Small intestine (tissue), 7 donors: ENCODE measurements at regions not wholly inside any gene's neighbourhood (a gene's known extent, or its start where the extent isn't known, plus 50 kb on each side); places are given as distances from the start of the nearest gene placed in this dataset.
A peak's percentile ranks its signal among the peaks of the same experiment; 100 is the strongest.
"Not testable (repeated sequence)": the region's sequence is repeated elsewhere in the genome, so short reads cannot be mapped to it uniquely, and the experiment has no call there.

ENCODE experiments used
- DNase-seq, 2 donors: peaks; one replicate each; pipeline versions ENCODE4 v3.0.0 to v3.0.0-alpha.2; 2013
- FAIRE-seq: peaks from 2 replicates; lab custom pipeline; 2012; peaks lifted over from hg19 to GRCh38; lab: Jason Lieb, UNC
- H3K27ac ChIP-seq, 3 donors: one replicate each; pipeline ENCODE4 v1.5.1; 2013; ENCODE audit warnings: low read length in 2 of 3, mild to moderate bottlenecking in 2 of 3, control low read depth in 1 of 3, inconsistent platforms in 1 of 3, low read depth in 1 of 3, moderate library complexity in 1 of 3
- H3K27me3 ChIP-seq, 3 donors: one replicate each; pipeline ENCODE4 v1.6.1; 2013; ENCODE audit warnings: low read length in 3 of 3, inconsistent platforms in 1 of 3; ENCODE audit not compliant: control insufficient read depth in 3 of 3, insufficient read depth in 3 of 3
- H3K36me3 ChIP-seq, 3 donors: one replicate each; pipeline ENCODE4 v1.6.1; 2013; ENCODE audit warnings: low read length in 3 of 3, inconsistent platforms in 1 of 3, low read depth in 1 of 3, mild to moderate bottlenecking in 1 of 3, moderate library complexity in 1 of 3; ENCODE audit not compliant: control insufficient read depth in 3 of 3, insufficient read depth in 2 of 3
- H3K4me1 ChIP-seq, 3 donors: one replicate each; pipeline ENCODE4 v1.6.1; 2013; ENCODE audit warnings: low read length in 2 of 3, inconsistent platforms in 1 of 3, low read depth in 1 of 3, mild to moderate bottlenecking in 1 of 3, moderate library complexity in 1 of 3; ENCODE audit not compliant: control insufficient read depth in 3 of 3, insufficient read depth in 2 of 3
- H3K4me3 ChIP-seq, 3 donors: one replicate each; pipeline ENCODE4 v1.5.1; 2013; ENCODE audit warnings: low read length in 3 of 3, control low read depth in 1 of 3, inconsistent platforms in 1 of 3, low read depth in 1 of 3, mild to moderate bottlenecking in 1 of 3, moderate library complexity in 1 of 3
- H3K9me3 ChIP-seq, 2 donors: one replicate each; pipeline ENCODE4 v1.6.1; 2013; ENCODE audit warnings: low read depth in 1 of 2, low read length in 1 of 2; ENCODE audit not compliant: control insufficient read depth in 2 of 2, insufficient read depth in 1 of 2
- whole genome bisulfite sequencing, 3 donors: extraction: QIAGEN DNeasy Blood & Tissue Kit; methylation state at CpG; one replicate each; pipeline ENCODE4 v1.1.7; 2013; 5-methylcytosine and 5-hydroxymethylcytosine counted together
- donor health status: healthy with polysubstance abuse.
- donor health status: control.
- donor health status: control.
- donor health status: Bipolar disorder and iron deficiency.
- donor health status: healthy.

DNA sequence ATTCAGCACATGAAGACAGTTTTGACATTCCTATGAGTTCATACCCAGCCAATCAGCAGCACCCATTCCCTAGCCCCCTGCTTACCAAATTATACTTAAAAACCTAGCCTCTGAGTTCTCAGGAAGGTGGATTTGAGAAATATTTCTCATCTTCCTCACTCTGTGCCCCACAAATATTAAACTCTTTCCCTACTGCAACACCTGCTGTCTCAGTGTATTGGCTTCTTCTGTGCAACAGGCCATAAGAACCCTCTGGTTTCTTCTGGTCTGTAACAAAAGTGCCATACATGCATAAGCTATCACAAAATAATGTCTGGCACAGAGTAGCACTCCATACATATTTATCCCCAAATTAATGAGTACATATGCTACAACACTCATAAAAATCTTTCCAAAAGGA lies 387.4 kb upstream of the CAMK1G start:
- no peak overlapping the region for H3K27ac ChIP-seq
- peaks cover 2 to 19% of the 10 kb centered on the region in 2 donors for H3K9me3 ChIP-seq
- H3K4me1 ChIP-seq, result no peaks in the 10 kb centered on the region
- DNase-seq (no peak), FAIRE-seq (no peak)
- no peak overlapping the region for H3K4me3 ChIP-seq
- no peaks in the 10 kb centered on the region for H3K36me3 ChIP-seq
- no peaks in the 10 kb centered on the region for H3K27me3 ChIP-seq

DNA sequence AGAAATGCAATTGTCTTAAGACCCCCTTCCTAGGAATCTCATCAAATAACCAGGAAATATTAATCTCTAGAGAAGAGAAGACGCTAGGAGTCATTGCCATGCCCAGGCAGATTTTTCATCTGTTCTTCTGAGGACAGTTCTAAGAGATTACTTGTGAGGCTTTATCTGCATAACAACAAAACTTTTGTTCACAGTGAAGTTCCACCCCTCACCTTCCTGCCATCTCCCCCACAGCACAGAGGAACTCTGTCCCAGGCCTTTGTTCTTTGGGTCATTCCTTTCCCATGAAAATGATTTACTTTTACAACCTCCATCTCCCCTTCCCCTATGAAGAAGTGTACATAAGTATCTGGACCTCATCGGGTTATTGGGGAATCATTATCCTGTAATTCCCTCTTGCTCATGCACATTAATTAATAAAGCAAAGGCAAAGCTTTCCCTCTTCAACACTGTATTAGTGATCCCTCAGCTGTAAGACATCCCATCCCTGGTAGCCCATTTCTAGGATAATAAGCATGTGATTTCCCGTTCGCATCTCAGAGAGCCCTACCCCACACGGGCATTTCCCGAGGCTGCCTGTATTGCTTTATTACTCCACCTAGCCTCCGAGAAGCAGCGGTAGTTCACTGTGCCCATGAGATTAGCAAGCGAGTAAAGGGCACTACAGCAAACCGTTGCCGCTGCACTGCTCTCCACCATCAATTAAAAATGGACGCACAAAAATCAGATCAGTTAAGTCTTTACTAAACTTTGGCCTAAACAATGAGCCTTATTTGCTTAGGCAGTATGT lies 384.4 kb upstream of the CAMK1G start:
- Histone ChIP-seq H3K9me3 (peaks cover 2 to 19% of the 10 kb centered on the region in 2 donors), H3K4me3 (no peak overlapping the region), H3K27me3 (no peaks in the 10 kb centered on the region), H3K36me3 (no peaks in the 10 kb centered on the region), H3K4me1 (no peaks in the 10 kb centered on the region), H3K27ac (no peak overlapping the region)
- WGBS, 3 donors, result 14 to 51% (median 27%) methylated on average over 12 of the region's 12 CpGs
- FAIRE-seq (no peak), DNase-seq (peak; percentile 10 to 43)

DNA sequence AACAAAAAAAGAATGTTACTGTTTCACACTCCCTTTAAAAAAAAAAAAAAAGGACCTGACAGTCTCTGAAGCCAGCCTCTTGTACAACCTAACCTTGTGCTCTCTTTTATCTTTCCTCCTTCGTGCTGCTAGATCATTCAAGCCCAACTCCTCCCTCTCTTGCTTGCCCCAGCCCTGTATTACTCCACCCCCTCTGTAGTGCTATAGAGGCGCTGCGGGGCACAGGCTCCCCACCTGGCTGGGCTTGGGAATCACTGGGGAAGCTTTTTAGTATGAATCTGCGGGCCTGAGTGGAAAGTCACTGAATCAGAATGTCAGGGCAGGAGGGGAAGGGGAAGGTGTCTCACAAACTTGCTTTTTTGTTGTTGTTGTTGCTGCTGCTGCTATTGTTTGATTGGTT lies 383.7 kb upstream of the CAMK1G start:
- Histone ChIP-seq H3K36me3 (no peaks in the 10 kb centered on the region), H3K27ac (no peak overlapping the region), H3K27me3 (no peaks in the 10 kb centered on the region), H3K9me3 (peaks cover 2 to 15% of the 10 kb centered on the region in 2 donors), H3K4me3 (no peak overlapping the region), H3K4me1 (no peaks in the 10 kb centered on the region)
- no peak for FAIRE-seq
- peak in 1 of 2 donors; percentile 36 for DNase-seq
- 4 to 34% (median 17%) methylated on average over 4 of the region's 4 CpGs for WGBS, 3 donors

DNA sequence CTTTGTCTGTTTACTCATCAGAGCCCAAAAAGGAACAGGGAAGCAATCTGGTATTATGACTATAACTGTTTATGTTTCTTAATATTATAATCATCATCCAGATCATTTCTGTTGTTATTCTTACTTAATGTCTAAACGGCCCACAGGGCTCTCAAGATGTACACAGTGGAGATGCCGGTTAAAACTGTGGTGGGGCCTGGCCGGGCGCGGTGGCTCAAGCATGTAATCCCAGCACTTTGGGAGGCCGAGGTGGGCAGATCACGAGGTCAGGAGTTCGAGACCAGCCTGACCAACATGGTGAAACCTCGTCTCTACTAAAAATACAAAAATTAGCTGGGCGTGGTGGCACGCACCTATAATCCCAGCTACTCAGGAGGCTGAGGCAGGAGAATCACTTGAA lies 381.2 kb upstream of the CAMK1G start:
- not testable (repeated sequence) for H3K36me3 ChIP-seq, H3K4me1 ChIP-seq, H3K27ac ChIP-seq, H3K4me3 ChIP-seq, FAIRE-seq, DNase-seq, H3K27me3 ChIP-seq, H3K9me3 ChIP-seq
- WGBS, 3 donors, result 74 to 86% (median 78%) methylated on average over 9 to 11 of the region's 11 CpGs

DNA sequence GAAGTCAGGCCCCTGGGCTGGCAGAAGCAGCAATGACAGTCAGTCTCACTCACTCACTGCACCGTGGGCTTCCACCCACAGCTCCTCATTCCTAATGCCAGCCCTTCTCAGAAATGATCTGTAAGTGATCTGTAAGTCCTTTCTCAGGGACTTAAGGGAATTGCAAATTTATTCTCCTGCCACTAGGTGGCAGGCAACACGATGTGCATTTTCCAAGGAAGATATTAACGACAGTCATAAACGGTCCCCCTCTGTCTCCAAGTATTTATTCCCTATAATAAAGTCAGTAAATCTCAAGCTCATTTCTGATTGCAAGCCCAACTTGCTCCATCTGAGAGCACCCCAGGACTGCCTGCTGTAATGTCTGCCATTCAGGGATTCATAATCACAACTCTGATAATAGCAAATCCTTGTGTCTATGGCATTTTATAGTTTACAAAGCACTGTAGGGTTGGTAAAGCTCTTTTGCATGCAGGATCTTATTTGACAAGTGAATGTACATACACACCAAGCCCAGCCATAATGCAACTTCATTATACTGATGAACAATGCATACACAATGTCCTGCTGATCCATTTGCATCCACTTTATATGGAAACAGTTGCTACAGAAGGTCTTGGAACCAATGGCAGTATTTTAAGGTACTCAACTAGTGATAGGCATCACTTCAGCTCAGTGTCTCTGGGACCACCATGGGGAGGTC lies 380.5 kb upstream of the CAMK1G start:
- Histone ChIP-seq H3K4me3 (no peak overlapping the region), H3K36me3 (no peaks in the 10 kb centered on the region), H3K4me1 (peaks cover 0 to under 1% (median 0%) of the 10 kb centered on the region in 3 donors), H3K27ac (no peak overlapping the region), H3K9me3 (no peaks in the 10 kb centered on the region), H3K27me3 (peaks cover 3 to 12% (median 5%) of the 10 kb centered on the region in 3 donors)
- FAIRE-seq (no peak), DNase-seq (peak; percentile 50 to 60)
- WGBS, 3 donors, result 0 to 1% (median 1%) methylated on average over 4 of the region's 4 CpGs

DNA sequence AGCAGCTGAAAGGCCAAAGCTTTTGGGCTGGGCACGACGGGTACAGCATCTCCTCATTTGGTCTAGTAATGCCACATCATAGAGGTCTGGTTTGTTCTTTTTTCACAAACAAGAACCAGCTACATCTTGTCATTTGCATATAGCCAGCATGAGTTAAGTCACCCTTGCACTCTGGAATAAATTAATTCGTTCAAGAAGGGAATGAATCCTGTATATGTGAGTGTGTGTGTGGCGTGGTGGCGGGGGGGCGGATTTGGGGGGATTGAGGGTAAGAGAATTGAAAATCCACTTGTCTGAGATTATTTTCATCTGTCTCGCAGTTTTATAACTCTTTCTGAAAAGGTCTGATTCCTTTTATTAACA lies 380.0 kb upstream of the CAMK1G start:
- WGBS, 3 donors, result 79 to 88% (median 86%) methylated on average over 7 of the region's 7 CpGs
- H3K27me3 ChIP-seq, result peaks cover 3 to 17% (median 9%) of the 10 kb centered on the region in 3 donors
- H3K4me1 ChIP-seq, result peaks cover 0 to 4% (median 0%) of the 10 kb centered on the region in 3 donors
- H3K9me3 ChIP-seq, result no peaks in the 10 kb centered on the region
- H3K27ac ChIP-seq, result no peak overlapping the region
- no peaks in the 10 kb centered on the region for H3K36me3 ChIP-seq
- DNase-seq (no peak), FAIRE-seq (no peak)
- H3K4me3 ChIP-seq, result no peak overlapping the region

DNA sequence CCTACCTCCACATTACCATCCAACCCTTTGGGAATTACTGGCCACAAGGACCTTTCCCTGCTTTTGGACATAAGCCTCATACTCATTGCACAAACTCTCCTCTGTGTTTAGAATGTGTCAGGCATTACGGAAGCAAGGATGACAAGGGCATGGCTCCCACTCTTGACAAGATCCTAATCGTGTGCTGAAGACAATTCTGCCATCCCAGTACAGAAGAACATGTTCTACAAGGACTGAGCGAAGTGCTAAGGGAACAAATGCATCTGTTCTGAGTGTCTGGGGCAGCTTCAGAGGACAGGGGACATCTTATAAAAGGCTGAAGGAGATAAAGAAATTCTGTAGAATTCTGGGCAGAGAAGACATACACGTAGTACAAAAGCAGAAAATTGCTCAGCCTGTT lies 378.5 kb upstream of the CAMK1G start:
- FAIRE-seq (no peak), DNase-seq (no peak)
- H3K36me3 ChIP-seq, result no peaks in the 10 kb centered on the region
- peaks cover 3 to 24% (median 9%) of the 10 kb centered on the region in 3 donors for H3K27me3 ChIP-seq
- peaks cover 0 to 4% (median 0%) of the 10 kb centered on the region in 3 donors for H3K4me1 ChIP-seq
- no peak overlapping the region for H3K27ac ChIP-seq
- WGBS, 3 donors, result 54 to 76% (median 55%) methylated on average over 4 of the region's 4 CpGs
- H3K9me3 ChIP-seq, result no peaks in the 10 kb centered on the region
- no peak overlapping the region for H3K4me3 ChIP-seq

DNA sequence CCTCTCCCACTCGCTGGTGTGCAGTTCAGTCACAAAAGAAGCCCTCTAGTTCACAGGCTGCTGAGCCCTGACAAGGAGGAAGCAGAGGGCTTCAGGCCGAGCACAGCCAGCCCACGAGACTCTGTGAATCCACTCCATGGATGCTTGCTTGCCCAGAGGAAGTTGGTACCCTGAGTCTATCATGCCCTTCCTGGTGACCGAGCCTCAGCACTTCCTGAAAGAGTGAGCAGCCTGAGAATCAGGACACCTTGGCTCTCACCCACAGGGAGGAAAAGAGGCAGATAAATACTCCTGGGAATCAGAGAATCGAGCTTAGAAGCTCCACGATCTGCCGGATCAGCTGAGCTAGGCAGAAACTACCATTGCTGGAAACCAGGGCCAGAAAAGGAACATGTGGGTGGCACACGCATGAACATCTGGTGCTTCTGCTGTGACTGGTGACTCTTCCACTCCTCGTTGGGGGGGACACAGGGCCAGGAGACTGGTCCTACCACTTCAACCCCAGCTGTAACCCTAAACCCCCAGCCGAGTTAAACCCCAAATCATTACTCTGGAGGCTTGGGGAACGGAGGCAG lies 376.3 kb upstream of the CAMK1G start:
- Histone ChIP-seq H3K27ac (no peak overlapping the region), H3K36me3 (no peaks in the 10 kb centered on the region), H3K4me1 (peaks cover 0 to 4% (median 0%) of the 10 kb centered on the region in 3 donors), H3K9me3 (no peaks in the 10 kb centered on the region), H3K27me3 (peaks cover 3 to 27% (median 9%) of the 10 kb centered on the region in 3 donors), H3K4me3 (no peak overlapping the region)
- WGBS, 3 donors, result 37 to 47% (median 41%) methylated on average over 11 of the region's 11 CpGs
- DNase-seq (no peak), FAIRE-seq (no peak)
